Muscle of back (tissue), 3 donors: ENCODE measurements at regions not wholly inside any gene's neighbourhood (a gene's known extent, or its start where the extent isn't known, plus 50 kb on each side); places are given as distances from the start of the nearest gene placed in this dataset.

ENCODE experiments used
- DNase-seq, 3 donors: peaks; one replicate each; pipeline versions ENCODE4 v3.0.0 to v3.0.0-alpha.2; 2013

DNA sequence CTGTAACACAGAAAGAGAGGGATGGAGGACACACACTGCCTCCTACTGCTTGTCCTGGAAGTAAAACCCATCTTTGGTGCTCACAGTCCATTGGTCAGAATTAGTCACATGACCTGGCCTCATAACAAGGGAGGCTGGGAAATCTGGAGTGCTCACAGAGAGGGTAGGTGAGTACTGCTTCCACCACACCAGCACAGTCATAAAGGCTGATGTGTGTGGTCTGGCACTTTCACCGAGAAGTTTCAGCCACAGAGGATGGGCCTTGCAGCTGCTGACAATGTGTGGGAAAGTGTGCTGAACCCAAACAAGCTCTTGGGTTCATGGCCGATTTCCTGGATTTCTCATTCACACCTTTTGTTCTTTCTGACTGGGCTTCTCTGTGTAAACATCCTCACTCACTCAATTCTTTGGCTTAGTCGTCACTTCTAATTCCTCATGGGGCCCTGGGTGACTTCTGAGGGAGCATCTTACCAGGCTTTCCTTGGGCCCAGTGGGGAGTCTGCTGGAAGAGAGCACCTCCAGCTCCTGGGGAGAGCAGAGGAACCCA is 100.7 kb downstream of the ASB7 start:
- peak in 2 of 3 donors; percentile 5 to 64 for DNase-seq

- DNase-seq: peak in 1 of 3 donors; percentile 0
Observed at GRCh38 chr15:100703671-100704070, 101.3 kb downstream of the ASB7 start.

GRCh38 chr15:100704281-100705055 is 102.1 kb downstream of the ASB7 start:
- DNase-seq: peak in 1 of 3 donors; percentile 71

DNA sequence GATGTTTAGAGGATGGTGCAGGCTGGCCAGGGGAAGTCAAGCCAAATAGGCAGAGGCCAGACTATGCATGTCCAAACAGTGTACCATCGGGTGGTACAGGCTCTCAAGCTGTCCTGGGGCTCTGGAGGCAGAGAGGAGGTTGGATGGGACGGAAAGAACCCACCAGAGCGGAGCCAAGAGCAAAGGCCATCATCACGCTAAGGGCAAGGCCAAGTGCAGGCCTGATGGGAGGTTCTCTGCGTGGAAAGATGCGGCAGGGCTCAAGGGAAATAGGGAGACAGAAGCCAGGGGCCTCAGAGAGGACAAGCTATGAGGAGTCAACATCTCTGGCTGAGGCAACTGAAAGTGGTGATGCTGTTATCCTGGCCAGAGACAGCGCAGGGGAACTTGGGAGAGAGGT is 102.7 kb downstream of the ASB7 start:
- DNase-seq: peak in 1 of 3 donors; percentile 1

DNA sequence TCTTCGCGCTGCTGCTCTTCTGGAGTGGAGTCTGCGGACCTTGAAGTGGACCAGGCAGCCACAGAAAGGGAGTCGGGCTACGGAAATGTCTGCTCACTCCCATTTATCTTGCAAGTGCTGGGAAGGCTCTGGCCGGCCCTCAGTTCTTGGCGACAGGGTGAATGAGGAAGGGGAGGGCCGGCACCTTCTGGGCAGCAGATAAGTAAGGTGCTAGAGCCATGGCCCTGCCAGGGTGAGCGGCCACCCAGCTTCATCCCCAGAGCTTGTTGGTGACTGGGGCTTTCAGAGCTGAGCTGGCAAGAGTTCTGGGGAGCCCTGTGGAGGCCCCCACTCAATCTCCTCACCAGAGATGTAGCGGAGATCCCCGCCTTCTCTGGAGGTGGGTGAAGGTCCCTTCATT is 103.5 kb downstream of the ASB7 start:
- no peak for DNase-seq

DNA sequence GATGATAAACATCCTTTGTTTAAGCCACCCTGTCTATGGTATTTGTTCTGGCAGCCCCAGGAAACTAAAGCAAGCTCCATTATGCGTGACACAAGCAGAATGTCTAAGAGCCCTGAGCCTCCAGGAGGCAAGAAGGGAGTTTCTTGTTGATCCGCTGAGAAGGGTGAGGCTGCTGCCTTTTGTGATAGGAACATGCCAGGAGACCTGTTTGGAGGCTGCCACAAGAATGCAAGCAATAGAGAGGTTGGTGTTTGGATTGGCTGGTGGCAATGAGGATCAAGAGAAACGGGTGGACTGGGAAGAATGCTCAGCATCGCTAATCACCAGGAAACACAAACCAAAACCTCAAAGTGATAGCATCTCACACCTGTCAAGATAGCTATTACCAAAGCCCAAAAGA is 104.8 kb downstream of the ASB7 start:
- DNase-seq: no peak

DNA sequence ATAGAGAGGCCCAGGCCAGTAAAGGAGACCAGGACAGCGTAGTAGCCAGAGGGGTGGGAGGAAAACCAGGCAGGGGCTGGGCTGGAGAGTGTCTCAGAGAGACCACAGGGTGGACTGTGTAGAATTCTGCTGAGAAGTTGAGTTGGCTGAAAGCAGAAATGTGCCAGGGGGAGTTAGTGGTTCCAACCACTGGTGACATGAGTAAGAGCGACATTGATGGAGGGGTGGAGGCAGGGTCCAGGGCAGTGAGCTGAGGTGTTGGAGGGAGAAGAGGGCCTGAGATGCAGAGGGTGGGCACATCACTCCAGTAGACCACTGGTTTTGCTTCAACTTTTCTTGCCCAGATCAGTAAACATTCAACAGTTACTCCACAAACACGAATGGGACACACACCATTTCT is 106.5 kb downstream of the ASB7 start:
- no peak for DNase-seq

GRCh38 chr15:100710222-100710621 is 107.8 kb downstream of the ASB7 start:
- DNase-seq: peak in 1 of 3 donors; percentile 13

- DNase-seq: peak in 1 of 3 donors; percentile 8
Observed at GRCh38 chr15:100710744-100711515, 108.5 kb downstream of the ASB7 start.

GRCh38 chr15:100711516-100712021 is 109.2 kb downstream of the ASB7 start:
- DNase-seq: peak; percentile 52 to 86 (median 67)

- DNase-seq: peak; percentile 54 to 91 (median 78)
Observed at GRCh38 chr15:100712226-100712625, 109.8 kb downstream of the ASB7 start.

DNA sequence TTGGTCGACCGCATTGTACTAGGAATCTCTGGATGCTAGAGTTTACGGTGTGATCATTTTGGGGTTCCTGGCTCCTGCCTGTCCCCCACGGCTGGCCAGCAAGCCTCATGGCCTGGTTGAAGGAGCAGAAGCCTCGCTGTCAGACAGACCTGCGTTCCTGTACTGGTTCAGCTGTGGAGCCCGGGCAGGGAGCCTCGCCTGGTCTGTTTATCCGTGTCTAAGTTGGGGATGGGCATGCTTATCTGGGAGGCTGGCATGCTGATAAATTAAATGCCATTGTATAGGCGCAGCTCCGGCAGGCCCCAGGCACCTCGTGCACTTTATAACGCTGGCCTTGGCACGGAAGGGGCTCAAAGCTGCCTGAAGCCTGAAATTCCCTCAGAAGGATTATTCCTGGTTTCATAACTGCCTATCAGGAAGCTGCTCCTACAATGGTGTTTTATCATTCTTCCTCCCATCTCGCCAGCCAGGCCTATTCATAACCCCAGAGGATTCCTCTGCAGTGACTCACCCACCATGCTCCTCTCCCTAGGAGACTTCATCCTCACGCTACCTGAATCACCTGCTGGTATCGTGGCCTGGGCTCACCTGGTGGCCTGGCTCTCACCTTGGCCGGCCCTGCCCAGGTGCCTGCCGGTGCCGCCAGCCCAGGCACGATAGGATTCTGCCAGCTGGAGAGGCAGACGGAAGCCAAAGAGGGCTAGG is 110.9 kb downstream of the ASB7 start:
- DNase-seq: peak in 1 of 3 donors; percentile 35

DNA sequence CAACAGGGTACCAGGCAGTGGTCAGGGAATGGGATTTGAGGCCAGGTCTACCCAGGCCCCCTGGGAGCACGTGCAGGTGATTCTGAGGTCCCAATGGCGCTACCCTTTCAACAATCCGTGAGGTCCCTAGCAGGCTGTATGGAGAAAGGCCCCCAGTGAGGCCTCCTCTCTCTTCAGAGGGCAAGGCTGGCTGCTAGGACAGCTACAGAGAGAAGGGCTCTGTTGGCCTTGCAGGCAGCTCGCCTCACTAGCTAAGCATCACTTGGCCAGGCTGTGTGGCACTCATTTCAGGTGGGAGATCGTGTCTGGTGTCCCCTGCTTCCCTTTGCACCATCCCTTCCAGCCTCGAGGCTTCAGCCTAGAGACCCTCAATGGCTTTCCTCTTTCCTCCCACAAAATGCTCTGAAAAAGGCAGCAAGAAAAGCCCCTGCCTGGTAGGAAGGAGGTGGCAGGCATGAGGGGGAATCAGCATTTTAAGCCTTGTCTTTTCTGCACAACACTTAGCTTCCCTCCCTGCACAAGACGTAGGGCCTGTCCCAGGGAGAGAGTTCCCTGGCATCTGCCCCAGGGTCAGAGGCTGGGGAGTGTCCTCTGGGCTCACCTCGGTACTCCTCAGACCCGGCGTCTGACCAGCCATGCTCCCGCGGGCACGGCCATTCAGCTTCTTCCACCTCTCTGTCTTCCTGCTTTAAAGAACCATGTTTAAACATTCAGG is 111.8 kb downstream of the ASB7 start:
- DNase-seq: no peak

- no peak for DNase-seq
Observed at GRCh38 chr15:100714749-100715342, 112.5 kb downstream of the ASB7 start.

GRCh38 chr15:100715571-100716455 is 113.4 kb downstream of the ASB7 start:
- DNase-seq: no peak

DNA sequence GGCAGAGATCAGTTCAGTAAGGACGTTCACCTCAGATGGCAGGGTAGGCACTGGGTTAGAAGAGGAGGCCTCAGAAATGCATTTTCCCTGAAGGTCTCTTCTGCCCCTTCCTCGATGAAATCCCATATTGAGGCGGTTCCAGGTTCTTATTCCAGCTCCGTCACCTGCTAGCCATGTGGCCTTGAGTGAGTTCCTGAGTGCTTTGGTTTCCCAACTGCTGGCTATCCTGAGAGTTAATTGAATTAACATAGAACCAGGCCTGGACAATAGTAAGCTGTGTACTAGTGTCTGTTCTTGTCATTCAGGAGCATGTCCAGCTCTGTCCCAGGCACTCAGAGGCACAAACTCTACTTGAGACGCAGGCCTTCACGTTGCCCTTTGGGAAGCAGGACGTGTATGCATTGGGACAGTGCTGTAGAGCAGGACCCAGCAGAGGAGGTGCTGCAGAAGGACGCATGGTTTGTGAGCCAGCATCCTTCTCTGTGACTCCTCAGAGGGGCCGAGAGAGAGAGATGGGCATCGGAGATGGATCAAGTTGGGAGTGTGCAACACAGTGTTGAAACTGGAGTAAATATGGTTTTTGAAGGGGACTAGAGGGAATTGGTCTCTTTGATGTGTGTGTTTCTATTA is 114.2 kb downstream of the ASB7 start:
- no peak for DNase-seq

GRCh38 chr15:100717596-100717995 is 115.2 kb downstream of the ASB7 start:
- no peak for DNase-seq

DNA sequence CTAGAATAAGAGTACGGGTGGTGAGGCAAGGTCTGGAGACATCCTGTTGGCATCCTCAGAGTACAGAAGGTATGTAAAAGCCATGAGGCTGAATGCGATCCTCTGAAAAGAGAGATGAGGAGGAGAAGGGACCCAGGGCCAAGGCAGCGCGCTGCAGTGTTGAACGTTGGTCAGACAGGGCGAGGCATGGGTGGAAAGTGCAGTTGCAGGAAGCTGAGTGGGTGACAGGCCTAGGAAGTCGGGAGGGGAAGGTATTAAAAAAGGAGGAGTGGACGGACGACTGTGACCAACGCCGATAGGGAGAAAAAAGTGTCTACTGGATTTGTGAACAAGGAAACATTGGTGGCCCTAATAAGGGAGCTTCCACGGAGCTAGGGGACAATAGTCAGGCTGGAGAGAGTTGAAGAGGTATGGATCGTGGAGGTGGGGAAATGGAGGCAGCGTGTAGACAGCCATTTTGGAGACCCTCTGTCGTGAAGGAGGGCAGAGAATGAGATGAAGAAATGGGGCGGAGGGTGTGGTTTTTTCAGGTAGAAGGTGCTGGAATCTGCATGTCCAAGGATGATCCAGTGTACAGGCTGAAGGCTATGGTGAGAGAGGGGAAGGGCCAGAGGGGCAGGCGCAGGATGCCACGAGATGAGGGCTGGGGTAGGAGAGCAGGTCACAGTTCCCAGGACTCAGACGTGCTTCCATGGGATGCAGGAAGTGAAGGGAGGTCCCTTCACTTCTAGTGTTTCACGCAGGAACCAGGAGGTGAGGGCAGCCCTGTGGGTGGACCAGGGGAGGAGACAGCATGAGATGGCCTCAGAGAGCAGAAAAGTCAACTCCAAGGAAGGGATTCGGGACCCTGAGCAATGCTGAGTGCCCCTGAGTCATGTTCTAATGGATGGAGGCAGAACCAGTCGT is 115.9 kb downstream of the ASB7 start:
- DNase-seq: no peak
